NCI-H748 treated with DMSO at 0.1 percent for 48 hours (cell line): ENCODE measurements at regions not wholly inside any gene's neighbourhood (a gene's known extent, or its start where the extent isn't known, plus 50 kb on each side); places are given as distances from the start of the nearest gene placed in this dataset.

Source experiments
- DNase-seq: peaks from one replicate; lab custom pipeline; 2025; lab: John Stamatoyannopoulos, UW

GRCh38 chr20:22226849-22227700 lies 357.3 kb downstream of the FOXA2 start:
- DNase-seq: no peak

GRCh38 chr20:22223236-22223635 lies 361.1 kb downstream of the FOXA2 start:
- no peak for DNase-seq

GRCh38 chr20:22217712-22218352 lies 366.5 kb downstream of the FOXA2 start:
- no peak for DNase-seq

GRCh38 chr20:22216984-22217383 lies 367.4 kb downstream of the FOXA2 start:
- DNase-seq: no peak

GRCh38 chr20:22214296-22214695 lies 370.1 kb downstream of the FOXA2 start:
- DNase-seq: no peak

GRCh38 chr20:22213271-22213670 lies 371.1 kb downstream of the FOXA2 start:
- DNase-seq: no peak

GRCh38 chr20:22207280-22207679 lies 377.1 kb downstream of the FOXA2 start:
- no peak for DNase-seq

GRCh38 chr20:22204801-22205200 lies 379.6 kb downstream of the FOXA2 start:
- no peak for DNase-seq

GRCh38 chr20:22182148-22182547 lies 402.2 kb downstream of the FOXA2 start:
- no peak for DNase-seq

GRCh38 chr20:22180244-22180643 lies 404.1 kb downstream of the FOXA2 start:
- no peak for DNase-seq

- no peak for DNase-seq
Observed at GRCh38 chr20:22160101-22160652, 424.2 kb downstream of the FOXA2 start.

GRCh38 chr20:22159276-22159675 lies 425.1 kb downstream of the FOXA2 start:
- no peak for DNase-seq

GRCh38 chr20:22127587-22127986 lies 422.1 kb downstream of the PAX1 start:
- DNase-seq: no peak

- DNase-seq: peak; percentile 62
Observed at GRCh38 chr20:22106308-22106938, 401.0 kb downstream of the PAX1 start.

GRCh38 chr20:22101606-22102005 lies 396.1 kb downstream of the PAX1 start:
- no peak for DNase-seq

GRCh38 chr20:22100686-22101085 lies 395.2 kb downstream of the PAX1 start:
- no peak for DNase-seq

- DNase-seq: no peak
Observed at GRCh38 chr20:22099348-22099747, 393.9 kb downstream of the PAX1 start.

GRCh38 chr20:22098511-22098910 lies 393.0 kb downstream of the PAX1 start:
- DNase-seq: no peak

- no peak for DNase-seq
Observed at GRCh38 chr20:22093122-22093521, 387.7 kb downstream of the PAX1 start.

GRCh38 chr20:22088882-22089281 lies 383.4 kb downstream of the PAX1 start:
- DNase-seq: no peak

GRCh38 chr20:22080985-22081384 lies 375.5 kb downstream of the PAX1 start:
- no peak for DNase-seq

GRCh38 chr20:22074635-22075034 lies 369.2 kb downstream of the PAX1 start:
- DNase-seq: no peak

GRCh38 chr20:22071841-22072240 lies 366.4 kb downstream of the PAX1 start:
- no peak for DNase-seq
